Smooth muscle cell of the brain vasculature (primary cell): ENCODE measurements at regions not wholly inside any gene's neighbourhood (a gene's known extent, or its start where the extent isn't known, plus 50 kb on each side); places are given as distances from the start of the nearest gene placed in this dataset.
"Not testable (repeated sequence)": the region's sequence is repeated elsewhere in the genome, so short reads cannot be mapped to it uniquely, and the experiment has no call there.

Experiments
- DNase-seq: peaks from one replicate; pipeline ENCODE4 v3.0.0-alpha.2; 2012; ENCODE audit warnings: low read depth, low spot score

GRCh38 chr12:94916663-94917062 is 86.8 kb downstream of the NDUFA12 start:
- no peak for DNase-seq

GRCh38 chr12:94909663-94910062 is 93.8 kb downstream of the NDUFA12 start:
- no peak for DNase-seq

GRCh38 chr12:94905749-94906148 is 97.7 kb downstream of the NDUFA12 start:
- DNase-seq, result not testable (repeated sequence)

GRCh38 chr12:94900496-94900895 is 103.0 kb downstream of the NDUFA12 start:
- DNase-seq, result no peak

- no peak for DNase-seq
These were observed 105.1 kb downstream of the NDUFA12 start for GRCh38 chr12:94898388-94898787.

GRCh38 chr12:94892544-94893267 is 110.8 kb downstream of the NDUFA12 start:
- DNase-seq, result no peak

GRCh38 chr12:94889445-94890210 is 113.9 kb downstream of the NDUFA12 start:
- no peak for DNase-seq

- DNase-seq, result no peak
These were observed 124.0 kb downstream of the NDUFA12 start for GRCh38 chr12:94879542-94879941.

- DNase-seq, result no peak
These were observed 128.0 kb downstream of the NDUFA12 start for GRCh38 chr12:94875525-94875924.

- DNase-seq, result no peak
These were observed 128.8 kb downstream of the NDUFA12 start for GRCh38 chr12:94874518-94875302.

- no peak for DNase-seq
These were observed 129.6 kb downstream of the NDUFA12 start for GRCh38 chr12:94873734-94874517.

GRCh38 chr12:94872971-94873733 is 130.3 kb downstream of the NDUFA12 start:
- no peak for DNase-seq

GRCh38 chr12:94872671-94872970 is 130.9 kb downstream of the NDUFA12 start:
- no peak for DNase-seq

GRCh38 chr12:94872007-94872653 is 131.4 kb downstream of the NDUFA12 start:
- no peak for DNase-seq

GRCh38 chr12:94870511-94870910 is 133.0 kb downstream of the NDUFA12 start:
- DNase-seq, result no peak

GRCh38 chr12:94868161-94868560 is 135.3 kb downstream of the NDUFA12 start:
- no peak for DNase-seq

- DNase-seq, result no peak
These were observed 136.2 kb downstream of the NDUFA12 start for GRCh38 chr12:94867066-94867855.

GRCh38 chr12:94864987-94865386 is 138.5 kb downstream of the NDUFA12 start:
- no peak for DNase-seq

GRCh38 chr12:94863321-94864035 is 140.0 kb downstream of the NDUFA12 start:
- no peak for DNase-seq
